DND-41 (cell line): ENCODE measurements at regions not wholly inside any gene's neighbourhood (a gene's known extent, or its start where the extent isn't known, plus 50 kb on each side); places are given as distances from the start of the nearest gene placed in this dataset.

Source experiments
- EZH2 ChIP-seq: IDR thresholded peaks from 3 replicates; pipeline ENCODE4 v1.6.1; 2012; ENCODE audit warnings: borderline replicate concordance, low read depth, mild to moderate bottlenecking, moderate library complexity, low read length, inconsistent platforms; ENCODE audit not compliant: severe bottlenecking
- TF ChIP-seq, protein P1 (sequence below): IDR thresholded peaks from 2 replicates; pipeline ENCODE4 v1.5.1; 2012; ENCODE audit warnings: borderline replicate concordance, low read length, moderate library complexity, mild to moderate bottlenecking; ENCODE audit not compliant: poor library complexity, severe bottlenecking; ENCODE audit errors: extremely low read depth

DNA sequence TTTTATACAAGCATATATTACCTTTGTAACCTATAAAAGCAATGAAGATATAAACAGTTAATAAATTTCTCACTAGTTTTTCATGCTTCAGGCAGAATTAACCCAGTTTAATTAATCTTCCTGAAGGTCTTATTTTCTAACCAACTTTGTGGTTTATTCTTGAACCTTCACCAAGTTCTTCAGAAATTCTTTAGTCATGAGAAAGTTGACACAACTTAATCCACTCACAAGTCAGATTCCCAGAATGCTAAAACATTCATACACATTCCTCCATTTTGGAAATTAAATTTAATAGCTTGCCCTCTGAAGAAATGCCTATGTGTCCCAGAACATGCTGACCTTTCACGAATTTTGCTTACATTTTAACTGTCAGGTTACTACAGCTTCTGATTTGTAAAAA is 105.4 kb upstream of the PAM start:
- TF ChIP-seq, protein P1, sequence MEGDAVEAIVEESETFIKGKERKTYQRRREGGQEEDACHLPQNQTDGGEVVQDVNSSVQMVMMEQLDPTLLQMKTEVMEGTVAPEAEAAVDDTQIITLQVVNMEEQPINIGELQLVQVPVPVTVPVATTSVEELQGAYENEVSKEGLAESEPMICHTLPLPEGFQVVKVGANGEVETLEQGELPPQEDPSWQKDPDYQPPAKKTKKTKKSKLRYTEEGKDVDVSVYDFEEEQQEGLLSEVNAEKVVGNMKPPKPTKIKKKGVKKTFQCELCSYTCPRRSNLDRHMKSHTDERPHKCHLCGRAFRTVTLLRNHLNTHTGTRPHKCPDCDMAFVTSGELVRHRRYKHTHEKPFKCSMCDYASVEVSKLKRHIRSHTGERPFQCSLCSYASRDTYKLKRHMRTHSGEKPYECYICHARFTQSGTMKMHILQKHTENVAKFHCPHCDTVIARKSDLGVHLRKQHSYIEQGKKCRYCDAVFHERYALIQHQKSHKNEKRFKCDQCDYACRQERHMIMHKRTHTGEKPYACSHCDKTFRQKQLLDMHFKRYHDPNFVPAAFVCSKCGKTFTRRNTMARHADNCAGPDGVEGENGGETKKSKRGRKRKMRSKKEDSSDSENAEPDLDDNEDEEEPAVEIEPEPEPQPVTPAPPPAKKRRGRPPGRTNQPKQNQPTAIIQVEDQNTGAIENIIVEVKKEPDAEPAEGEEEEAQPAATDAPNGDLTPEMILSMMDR: no peak
- TF ChIP-seq EZH2: no peak
